DND-41 (cell line): ENCODE measurements at regions not wholly inside any gene's neighbourhood (a gene's known extent, or its start where the extent isn't known, plus 50 kb on each side); places are given as distances from the start of the nearest gene placed in this dataset.

ENCODE experiments used
- ATAC-seq: fragments of 200-7000 bp; cut with Tn5 transposase; 3 replicates; pipeline ENCODE4 v1.9.1; 2021; ENCODE audit warnings: low read depth; ENCODE audit not compliant: insufficient read depth
- DNase-seq: peaks from one replicate; pipeline ENCODE4 v3.0.0-alpha.2; 2020
- H2AFZ ChIP-seq: 2 replicates; pipeline ENCODE4 v1.6.0; 2012; ENCODE audit warnings: low read depth, low read length
- H3K27ac ChIP-seq: 2 replicates; pipeline ENCODE4 v1.5.1; 2012; ENCODE audit warnings: low read length, inconsistent platforms
- H3K27me3 ChIP-seq: fragments of 200-600 bp; sonication (generic); 2 replicates; pipeline ENCODE4 v1.6.0; 2012; ENCODE audit warnings: low read length, mild to moderate bottlenecking, inconsistent platforms; ENCODE audit not compliant: insufficient read depth, poor library complexity
- H3K36me3 ChIP-seq: 2 replicates; pipeline ENCODE4 v1.5.1; 2012; ENCODE audit warnings: low read length, inconsistent platforms; ENCODE audit not compliant: insufficient read depth
- H3K4me1 ChIP-seq: 2 replicates; pipeline ENCODE4 v1.5.1; 2012; ENCODE audit warnings: mild to moderate bottlenecking, low read length; ENCODE audit not compliant: insufficient read depth
- H3K4me2 ChIP-seq: 2 replicates; pipeline ENCODE4 v1.6.0; 2012; ENCODE audit warnings: mild to moderate bottlenecking, moderate library complexity, low read length, inconsistent platforms; ENCODE audit not compliant: insufficient read depth
- H3K4me3 ChIP-seq, 2 experiments: fragments of 200-600 bp in 1 of 2; shearing (Covaris generic) in 1 of 2; 2 replicates each; pipeline ENCODE4 v1.5.1; 2012 to 2016; ENCODE audit warnings: inconsistent platforms in 2 of 2, low read length in 2 of 2, mild to moderate bottlenecking in 2 of 2, low read depth in 1 of 2, moderate library complexity in 1 of 2
- H3K79me2 ChIP-seq: 2 replicates; pipeline ENCODE4 v1.6.0; 2012; ENCODE audit warnings: low read length, inconsistent platforms; ENCODE audit not compliant: insufficient read depth
- H3K9ac ChIP-seq: 2 replicates; pipeline ENCODE4 v1.6.0; 2012; ENCODE audit warnings: low read depth, mild to moderate bottlenecking, inconsistent platforms, low read length, moderate library complexity
- H3K9me3 ChIP-seq: 2 replicates; pipeline ENCODE4 v1.5.1; 2012; ENCODE audit warnings: low read length, moderate library complexity, mild to moderate bottlenecking, inconsistent platforms; ENCODE audit not compliant: insufficient read depth, severe bottlenecking
- H4K20me1 ChIP-seq: 2 replicates; pipeline ENCODE4 v1.6.0; 2012; ENCODE audit warnings: low read length; ENCODE audit not compliant: insufficient read depth
- EZH2 ChIP-seq: IDR thresholded peaks from 3 replicates; pipeline ENCODE4 v1.6.1; 2012; ENCODE audit warnings: borderline replicate concordance, low read depth, mild to moderate bottlenecking, moderate library complexity, low read length, inconsistent platforms; ENCODE audit not compliant: severe bottlenecking
- TF ChIP-seq, protein P1 (sequence below): IDR thresholded peaks from 2 replicates; pipeline ENCODE4 v1.5.1; 2012; ENCODE audit warnings: borderline replicate concordance, low read length, moderate library complexity, mild to moderate bottlenecking; ENCODE audit not compliant: poor library complexity, severe bottlenecking; ENCODE audit errors: extremely low read depth

GRCh38 chr7:155913291-155913690 lies 101.0 kb upstream of the SHH start:
- TF ChIP-seq EZH2 = no peak
- TF ChIP-seq, protein P1, sequence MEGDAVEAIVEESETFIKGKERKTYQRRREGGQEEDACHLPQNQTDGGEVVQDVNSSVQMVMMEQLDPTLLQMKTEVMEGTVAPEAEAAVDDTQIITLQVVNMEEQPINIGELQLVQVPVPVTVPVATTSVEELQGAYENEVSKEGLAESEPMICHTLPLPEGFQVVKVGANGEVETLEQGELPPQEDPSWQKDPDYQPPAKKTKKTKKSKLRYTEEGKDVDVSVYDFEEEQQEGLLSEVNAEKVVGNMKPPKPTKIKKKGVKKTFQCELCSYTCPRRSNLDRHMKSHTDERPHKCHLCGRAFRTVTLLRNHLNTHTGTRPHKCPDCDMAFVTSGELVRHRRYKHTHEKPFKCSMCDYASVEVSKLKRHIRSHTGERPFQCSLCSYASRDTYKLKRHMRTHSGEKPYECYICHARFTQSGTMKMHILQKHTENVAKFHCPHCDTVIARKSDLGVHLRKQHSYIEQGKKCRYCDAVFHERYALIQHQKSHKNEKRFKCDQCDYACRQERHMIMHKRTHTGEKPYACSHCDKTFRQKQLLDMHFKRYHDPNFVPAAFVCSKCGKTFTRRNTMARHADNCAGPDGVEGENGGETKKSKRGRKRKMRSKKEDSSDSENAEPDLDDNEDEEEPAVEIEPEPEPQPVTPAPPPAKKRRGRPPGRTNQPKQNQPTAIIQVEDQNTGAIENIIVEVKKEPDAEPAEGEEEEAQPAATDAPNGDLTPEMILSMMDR = no peak
- Histone ChIP-seq H3K27ac (no peak overlapping the region), H3K9ac (no peak overlapping the region), H3K27me3 (no peaks in the 10 kb centered on the region), H3K4me3 (no peak overlapping the region), H3K4me2 (no peak overlapping the region), H3K36me3 (no peaks in the 10 kb centered on the region), H2AFZ (no peak overlapping the region), H3K4me1 (no peaks in the 10 kb centered on the region), H4K20me1 (peaks cover 3% of the 10 kb centered on the region; the same call in 1 of the 2 replicates), H3K79me2 (no peaks in the 10 kb centered on the region), H3K9me3 (no peaks in the 10 kb centered on the region)
- ATAC-seq (no peak), DNase-seq (no peak)

GRCh38 chr7:155911471-155912105 lies 99.3 kb upstream of the SHH start:
- H3K4me1 ChIP-seq = no peaks in the 10 kb centered on the region
- no peaks in the 10 kb centered on the region for H4K20me1 ChIP-seq
- no peaks in the 10 kb centered on the region for H3K79me2 ChIP-seq
- no peaks in the 10 kb centered on the region for H3K27me3 ChIP-seq
- no peak overlapping the region for H3K27ac ChIP-seq
- H3K9me3 ChIP-seq = no peaks in the 10 kb centered on the region
- no peak overlapping the region for H3K4me3 ChIP-seq
- ATAC-seq (no peak), DNase-seq (no peak)
- H3K4me2 ChIP-seq = no peak overlapping the region
- H3K36me3 ChIP-seq = no peaks in the 10 kb centered on the region
- no peak overlapping the region for H3K9ac ChIP-seq
- H2AFZ ChIP-seq = no peak overlapping the region
- TF ChIP-seq, protein P1 = no peak
- TF ChIP-seq EZH2 = no peak

DNA sequence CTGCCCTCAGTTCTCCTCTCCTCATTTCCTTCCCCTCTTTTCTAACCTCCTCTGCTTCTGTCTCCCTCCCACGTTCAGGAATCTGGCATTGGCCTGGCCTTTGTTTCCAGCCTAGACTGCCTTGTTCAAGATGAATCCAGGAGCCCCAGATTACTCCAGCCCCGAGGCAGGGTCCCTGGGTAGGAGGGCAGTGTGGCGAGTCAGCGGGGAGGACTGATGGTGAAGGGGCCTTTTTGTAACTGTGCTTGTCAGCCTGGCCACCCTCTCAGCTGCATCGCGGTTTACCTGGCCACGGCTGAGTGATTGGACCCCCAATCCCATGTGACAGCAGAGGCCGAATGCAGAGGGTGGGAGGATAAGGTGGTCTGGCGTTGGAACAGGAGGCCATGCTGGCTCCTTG lies 96.1 kb upstream of the SHH start:
- Histone ChIP-seq H4K20me1 (no peaks in the 10 kb centered on the region), H3K4me1 (no peaks in the 10 kb centered on the region), H3K27ac (no peak overlapping the region), H3K27me3 (no peaks in the 10 kb centered on the region), H3K79me2 (no peaks in the 10 kb centered on the region), H3K4me3 (no peak overlapping the region), H3K9ac (no peak overlapping the region), H2AFZ (no peak overlapping the region), H3K36me3 (no peaks in the 10 kb centered on the region), H3K9me3 (no peaks in the 10 kb centered on the region), H3K4me2 (no peak overlapping the region)
- TF ChIP-seq, protein P1 = no peak
- TF ChIP-seq EZH2 = no peak
- ATAC-seq (no peak), DNase-seq (no peak)
